Liver (tissue), 3 donors: ENCODE measurements at regions not wholly inside any gene's neighbourhood (a gene's known extent, or its start where the extent isn't known, plus 50 kb on each side); places are given as distances from the start of the nearest gene placed in this dataset.

ENCODE experiments used
- ATF3 ChIP-seq: IDR thresholded peaks from 2 replicates; pipeline ENCODE4 v1.6.1; 2016; ENCODE audit warnings: antibody characterized with exemption
- CTCF ChIP-seq: fragments of 150-350 bp; IDR thresholded peaks from 2 replicates; pipeline ENCODE4 v1.5.1; 2017; ENCODE audit warnings: improper control_type of control experiment, low read depth, low read length; ENCODE audit not compliant: missing input control
- EGR1 ChIP-seq, 2 donors: IDR thresholded peaks; 2 replicates each; pipeline ENCODE4 v1.6.1; 2016 to 2018; ENCODE audit warnings: antibody characterized with exemption in 2 of 2, low read depth in 2 of 2
- TAF1 ChIP-seq: conservative IDR thresholded peaks from 2 replicates; pipeline ENCODE4 v1.6.1; 2016; ENCODE audit warnings: antibody characterized with exemption, mild to moderate bottlenecking
- YY1 ChIP-seq: IDR thresholded peaks from 2 replicates; pipeline ENCODE4 v1.6.1; 2016; ENCODE audit warnings: antibody characterized with exemption, mild to moderate bottlenecking
- donor health status: healthy.
- donor health status: healthy.

GRCh38 chr6:164924674-164925073 is 384.7 kb downstream of the C6orf118 start:
- TF ChIP-seq TAF1 (no peak), YY1 (no peak), CTCF (no peak), EGR1 (IDR thresholded peaks at IDR 0.05; ENCODE audit: low read depth in 2 of 2) (no peak), ATF3 (no peak)
